GM23338 (cell line): ENCODE measurements at regions not wholly inside any gene's neighbourhood (a gene's known extent, or its start where the extent isn't known, plus 50 kb on each side); places are given as distances from the start of the nearest gene placed in this dataset.

Experiments used
- CREB1 ChIP-seq: fragments of 250-450 bp; sonication (Bioruptor Pico); IDR thresholded peaks from 2 replicates; pipeline ENCODE4 v1.5.0; 2020; ENCODE audit warnings: low read depth, mild to moderate bottlenecking, moderate library complexity
- EZH2 ChIP-seq: fragments of 200-600 bp; sonication (generic); IDR thresholded peaks from one replicate; pipeline ENCODE4 v1.8.0; 2017; ENCODE audit warnings: antibody characterized with exemption, mild to moderate bottlenecking, low read depth; ENCODE audit not compliant: unreplicated experiment
- EZH2phosphoT487 ChIP-seq: fragments of 200-600 bp; sonication (generic); IDR thresholded peaks from one replicate; pipeline ENCODE4 v1.8.1; 2018; ENCODE audit warnings: antibody characterized with exemption; ENCODE audit not compliant: unreplicated experiment
- JUNB ChIP-seq: IDR thresholded peaks from one replicate; pipeline ENCODE4 v1.6.1; 2016; ENCODE audit warnings: antibody characterized with exemption; ENCODE audit not compliant: unreplicated experiment
- NANOG ChIP-seq: IDR thresholded peaks from 2 replicates; pipeline ENCODE4 v1.6.1; 2016; ENCODE audit warnings: antibody characterized with exemption, borderline replicate concordance
- POLR2AphosphoS5 ChIP-seq: IDR thresholded peaks from 2 replicates; pipeline ENCODE4 v1.6.1; 2016; ENCODE audit warnings: antibody characterized with exemption, low read depth
- STAT1 ChIP-seq: IDR thresholded peaks from one replicate; pipeline ENCODE4 v1.6.1; 2016; ENCODE audit warnings: antibody characterized with exemption; ENCODE audit not compliant: unreplicated experiment
- ZNF114 ChIP-seq: fragments of 250-450 bp; sonication (Bioruptor Pico); IDR thresholded peaks from 2 replicates; pipeline ENCODE4 v1.5.0; 2020; ENCODE audit warnings: mild to moderate bottlenecking, moderate library complexity
- ZNF331 ChIP-seq: fragments of 250-450 bp; sonication (Bioruptor Pico); IDR thresholded peaks from 2 replicates; pipeline ENCODE4 v1.5.0; 2020; ENCODE audit warnings: low read depth, mild to moderate bottlenecking, moderate library complexity
- TF ChIP-seq, protein P1 (sequence below), 2 experiments: fragments of 200-600 bp in 1 of 2; sonication (generic) in 1 of 2; conservative IDR thresholded peaks; 2 replicates each; pipeline versions ENCODE4 v1.5.1 to v1.6.1; 2016 to 2017; ENCODE audit warnings: antibody characterized with exemption in 2 of 2, low read depth in 2 of 2, mild to moderate bottlenecking in 2 of 2, moderate library complexity in 1 of 2
- TF ChIP-seq, protein P2 (sequence below): IDR thresholded peaks from one replicate; pipeline ENCODE4 v1.6.1; 2018; ENCODE audit warnings: antibody characterized with exemption; ENCODE audit not compliant: unreplicated experiment
- TF ChIP-seq, protein P3 (sequence below): IDR thresholded peaks from 2 replicates; pipeline ENCODE4 v1.6.1; 2016; ENCODE audit warnings: antibody characterized with exemption
- TF ChIP-seq, protein P4 (sequence below): fragments of 250-450 bp; sonication (Bioruptor Pico); IDR thresholded peaks from 2 replicates; pipeline ENCODE4 v1.5.0; 2020; ENCODE audit warnings: mild to moderate bottlenecking, moderate library complexity

DNA sequence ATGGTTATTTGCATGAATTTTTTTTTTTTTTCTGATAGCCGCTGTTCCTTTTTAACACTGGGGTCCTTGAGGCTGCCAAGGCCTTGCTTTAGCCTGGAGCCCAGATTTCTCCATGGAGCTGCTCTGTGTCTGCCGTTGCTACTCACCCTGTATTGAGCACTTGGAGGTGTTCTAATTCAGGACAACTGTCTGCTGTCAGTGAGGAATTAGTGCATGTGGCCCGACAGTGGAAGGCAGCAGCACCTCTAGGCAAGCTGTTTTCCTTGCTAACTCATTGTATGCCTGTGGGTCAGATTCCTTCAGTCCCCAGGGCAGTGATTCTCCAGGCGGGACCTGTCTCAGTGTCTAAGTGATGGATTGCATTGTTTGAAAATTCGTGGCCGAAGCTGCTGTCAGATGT, 147.7 kb upstream of the DPP10 start:
- no peak for TF ChIP-seq JUNB
- TF ChIP-seq EZH2 = no peak
- TF ChIP-seq, protein P1, sequence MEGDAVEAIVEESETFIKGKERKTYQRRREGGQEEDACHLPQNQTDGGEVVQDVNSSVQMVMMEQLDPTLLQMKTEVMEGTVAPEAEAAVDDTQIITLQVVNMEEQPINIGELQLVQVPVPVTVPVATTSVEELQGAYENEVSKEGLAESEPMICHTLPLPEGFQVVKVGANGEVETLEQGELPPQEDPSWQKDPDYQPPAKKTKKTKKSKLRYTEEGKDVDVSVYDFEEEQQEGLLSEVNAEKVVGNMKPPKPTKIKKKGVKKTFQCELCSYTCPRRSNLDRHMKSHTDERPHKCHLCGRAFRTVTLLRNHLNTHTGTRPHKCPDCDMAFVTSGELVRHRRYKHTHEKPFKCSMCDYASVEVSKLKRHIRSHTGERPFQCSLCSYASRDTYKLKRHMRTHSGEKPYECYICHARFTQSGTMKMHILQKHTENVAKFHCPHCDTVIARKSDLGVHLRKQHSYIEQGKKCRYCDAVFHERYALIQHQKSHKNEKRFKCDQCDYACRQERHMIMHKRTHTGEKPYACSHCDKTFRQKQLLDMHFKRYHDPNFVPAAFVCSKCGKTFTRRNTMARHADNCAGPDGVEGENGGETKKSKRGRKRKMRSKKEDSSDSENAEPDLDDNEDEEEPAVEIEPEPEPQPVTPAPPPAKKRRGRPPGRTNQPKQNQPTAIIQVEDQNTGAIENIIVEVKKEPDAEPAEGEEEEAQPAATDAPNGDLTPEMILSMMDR (conservative IDR thresholded peaks at IDR 0.05; ENCODE audit: low read depth in 2 of 2) = no peak
- TF ChIP-seq EZH2phosphoT487 = no peak
- TF ChIP-seq POLR2AphosphoS5 = no peak
- TF ChIP-seq NANOG = no peak
- no peak for TF ChIP-seq CREB1
- TF ChIP-seq, protein P2, sequence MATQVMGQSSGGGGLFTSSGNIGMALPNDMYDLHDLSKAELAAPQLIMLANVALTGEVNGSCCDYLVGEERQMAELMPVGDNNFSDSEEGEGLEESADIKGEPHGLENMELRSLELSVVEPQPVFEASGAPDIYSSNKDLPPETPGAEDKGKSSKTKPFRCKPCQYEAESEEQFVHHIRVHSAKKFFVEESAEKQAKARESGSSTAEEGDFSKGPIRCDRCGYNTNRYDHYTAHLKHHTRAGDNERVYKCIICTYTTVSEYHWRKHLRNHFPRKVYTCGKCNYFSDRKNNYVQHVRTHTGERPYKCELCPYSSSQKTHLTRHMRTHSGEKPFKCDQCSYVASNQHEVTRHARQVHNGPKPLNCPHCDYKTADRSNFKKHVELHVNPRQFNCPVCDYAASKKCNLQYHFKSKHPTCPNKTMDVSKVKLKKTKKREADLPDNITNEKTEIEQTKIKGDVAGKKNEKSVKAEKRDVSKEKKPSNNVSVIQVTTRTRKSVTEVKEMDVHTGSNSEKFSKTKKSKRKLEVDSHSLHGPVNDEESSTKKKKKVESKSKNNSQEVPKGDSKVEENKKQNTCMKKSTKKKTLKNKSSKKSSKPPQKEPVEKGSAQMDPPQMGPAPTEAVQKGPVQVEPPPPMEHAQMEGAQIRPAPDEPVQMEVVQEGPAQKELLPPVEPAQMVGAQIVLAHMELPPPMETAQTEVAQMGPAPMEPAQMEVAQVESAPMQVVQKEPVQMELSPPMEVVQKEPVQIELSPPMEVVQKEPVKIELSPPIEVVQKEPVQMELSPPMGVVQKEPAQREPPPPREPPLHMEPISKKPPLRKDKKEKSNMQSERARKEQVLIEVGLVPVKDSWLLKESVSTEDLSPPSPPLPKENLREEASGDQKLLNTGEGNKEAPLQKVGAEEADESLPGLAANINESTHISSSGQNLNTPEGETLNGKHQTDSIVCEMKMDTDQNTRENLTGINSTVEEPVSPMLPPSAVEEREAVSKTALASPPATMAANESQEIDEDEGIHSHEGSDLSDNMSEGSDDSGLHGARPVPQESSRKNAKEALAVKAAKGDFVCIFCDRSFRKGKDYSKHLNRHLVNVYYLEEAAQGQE = no peak
- no peak for TF ChIP-seq ZNF331 (CRISPR knock-in tag)
- TF ChIP-seq, protein P3, sequence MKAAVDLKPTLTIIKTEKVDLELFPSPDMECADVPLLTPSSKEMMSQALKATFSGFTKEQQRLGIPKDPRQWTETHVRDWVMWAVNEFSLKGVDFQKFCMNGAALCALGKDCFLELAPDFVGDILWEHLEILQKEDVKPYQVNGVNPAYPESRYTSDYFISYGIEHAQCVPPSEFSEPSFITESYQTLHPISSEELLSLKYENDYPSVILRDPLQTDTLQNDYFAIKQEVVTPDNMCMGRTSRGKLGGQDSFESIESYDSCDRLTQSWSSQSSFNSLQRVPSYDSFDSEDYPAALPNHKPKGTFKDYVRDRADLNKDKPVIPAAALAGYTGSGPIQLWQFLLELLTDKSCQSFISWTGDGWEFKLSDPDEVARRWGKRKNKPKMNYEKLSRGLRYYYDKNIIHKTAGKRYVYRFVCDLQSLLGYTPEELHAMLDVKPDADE = no peak
- no peak for TF ChIP-seq STAT1
- no peak for TF ChIP-seq ZNF114 (CRISPR knock-in tag)
- TF ChIP-seq, protein P4, sequence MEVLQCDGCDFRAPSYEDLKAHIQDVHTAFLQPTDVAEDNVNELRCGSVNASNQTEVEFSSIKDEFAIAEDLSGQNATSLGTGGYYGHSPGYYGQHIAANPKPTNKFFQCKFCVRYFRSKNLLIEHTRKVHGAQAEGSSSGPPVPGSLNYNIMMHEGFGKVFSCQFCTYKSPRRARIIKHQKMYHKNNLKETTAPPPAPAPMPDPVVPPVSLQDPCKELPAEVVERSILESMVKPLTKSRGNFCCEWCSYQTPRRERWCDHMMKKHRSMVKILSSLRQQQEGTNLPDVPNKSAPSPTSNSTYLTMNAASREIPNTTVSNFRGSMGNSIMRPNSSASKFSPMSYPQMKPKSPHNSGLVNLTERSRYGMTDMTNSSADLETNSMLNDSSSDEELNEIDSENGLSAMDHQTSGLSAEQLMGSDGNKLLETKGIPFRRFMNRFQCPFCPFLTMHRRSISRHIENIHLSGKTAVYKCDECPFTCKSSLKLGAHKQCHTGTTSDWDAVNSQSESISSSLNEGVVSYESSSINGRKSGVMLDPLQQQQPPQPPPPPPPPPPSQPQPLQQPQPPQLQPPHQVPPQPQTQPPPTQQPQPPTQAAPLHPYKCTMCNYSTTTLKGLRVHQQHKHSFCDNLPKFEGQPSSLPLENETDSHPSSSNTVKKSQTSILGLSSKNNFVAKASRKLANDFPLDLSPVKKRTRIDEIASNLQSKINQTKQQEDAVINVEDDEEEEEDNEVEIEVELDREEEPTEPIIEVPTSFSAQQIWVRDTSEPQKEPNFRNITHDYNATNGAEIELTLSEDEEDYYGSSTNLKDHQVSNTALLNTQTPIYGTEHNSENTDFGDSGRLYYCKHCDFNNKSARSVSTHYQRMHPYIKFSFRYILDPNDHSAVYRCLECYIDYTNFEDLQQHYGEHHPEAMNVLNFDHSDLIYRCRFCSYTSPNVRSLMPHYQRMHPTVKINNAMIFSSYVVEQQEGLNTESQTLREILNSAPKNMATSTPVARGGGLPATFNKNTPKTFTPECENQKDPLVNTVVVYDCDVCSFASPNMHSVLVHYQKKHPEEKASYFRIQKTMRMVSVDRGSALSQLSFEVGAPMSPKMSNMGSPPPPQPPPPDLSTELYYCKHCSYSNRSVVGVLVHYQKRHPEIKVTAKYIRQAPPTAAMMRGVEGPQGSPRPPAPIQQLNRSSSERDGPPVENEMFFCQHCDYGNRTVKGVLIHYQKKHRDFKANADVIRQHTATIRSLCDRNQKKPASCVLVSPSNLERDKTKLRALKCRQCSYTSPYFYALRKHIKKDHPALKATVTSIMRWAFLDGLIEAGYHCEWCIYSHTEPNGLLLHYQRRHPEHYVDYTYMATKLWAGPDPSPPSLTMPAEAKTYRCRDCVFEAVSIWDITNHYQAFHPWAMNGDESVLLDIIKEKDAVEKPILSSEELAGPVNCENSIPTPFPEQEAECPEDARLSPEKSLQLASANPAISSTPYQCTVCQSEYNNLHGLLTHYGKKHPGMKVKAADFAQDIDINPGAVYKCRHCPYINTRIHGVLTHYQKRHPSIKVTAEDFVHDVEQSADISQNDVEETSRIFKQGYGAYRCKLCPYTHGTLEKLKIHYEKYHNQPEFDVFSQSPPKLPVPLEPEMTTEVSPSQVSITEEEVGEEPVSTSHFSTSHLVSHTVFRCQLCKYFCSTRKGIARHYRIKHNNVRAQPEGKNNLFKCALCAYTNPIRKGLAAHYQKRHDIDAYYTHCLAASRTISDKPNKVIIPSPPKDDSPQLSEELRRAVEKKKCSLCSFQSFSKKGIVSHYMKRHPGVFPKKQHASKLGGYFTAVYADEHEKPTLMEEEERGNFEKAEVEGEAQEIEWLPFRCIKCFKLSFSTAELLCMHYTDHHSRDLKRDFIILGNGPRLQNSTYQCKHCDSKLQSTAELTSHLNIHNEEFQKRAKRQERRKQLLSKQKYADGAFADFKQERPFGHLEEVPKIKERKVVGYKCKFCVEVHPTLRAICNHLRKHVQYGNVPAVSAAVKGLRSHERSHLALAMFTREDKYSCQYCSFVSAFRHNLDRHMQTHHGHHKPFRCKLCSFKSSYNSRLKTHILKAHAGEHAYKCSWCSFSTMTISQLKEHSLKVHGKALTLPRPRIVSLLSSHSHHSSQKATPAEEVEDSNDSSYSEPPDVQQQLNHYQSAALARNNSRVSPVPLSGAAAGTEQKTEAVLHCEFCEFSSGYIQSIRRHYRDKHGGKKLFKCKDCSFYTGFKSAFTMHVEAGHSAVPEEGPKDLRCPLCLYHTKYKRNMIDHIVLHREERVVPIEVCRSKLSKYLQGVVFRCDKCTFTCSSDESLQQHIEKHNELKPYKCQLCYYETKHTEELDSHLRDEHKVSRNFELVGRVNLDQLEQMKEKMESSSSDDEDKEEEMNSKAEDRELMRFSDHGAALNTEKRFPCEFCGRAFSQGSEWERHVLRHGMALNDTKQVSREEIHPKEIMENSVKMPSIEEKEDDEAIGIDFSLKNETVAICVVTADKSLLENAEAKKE = no peak
